Karpas-422 (cell line): ENCODE measurements at regions not wholly inside any gene's neighbourhood (a gene's known extent, or its start where the extent isn't known, plus 50 kb on each side); places are given as distances from the start of the nearest gene placed in this dataset.
"Not testable (repeated sequence)": the region's sequence is repeated elsewhere in the genome, so short reads cannot be mapped to it uniquely, and the experiment has no call there.

ENCODE experiments used
- DNase-seq: peaks from one replicate; pipeline ENCODE4 v3.0.0-alpha.2; 2015
- H2AFZ ChIP-seq: fragments of 200-600 bp; sonication (generic); 2 replicates; pipeline ENCODE4 v1.6.1; 2014; ENCODE audit warnings: antibody characterized with exemption, low read length, mixed read lengths
- H3K27ac ChIP-seq: fragments of 200-600 bp; sonication (generic); 2 replicates; pipeline ENCODE4 v1.5.1; 2014; ENCODE audit warnings: mild to moderate bottlenecking, low read length, moderate library complexity
- H3K27me3 ChIP-seq: fragments of 200-600 bp; sonication (generic); 2 replicates; pipeline ENCODE4 v1.6.1; 2014; ENCODE audit warnings: low read length, mixed read lengths
- H3K36me3 ChIP-seq: fragments of 200-600 bp; sonication (generic); 2 replicates; pipeline ENCODE4 v1.6.1; 2014; ENCODE audit warnings: low read length, mixed read lengths; ENCODE audit not compliant: insufficient read depth
- H3K4me1 ChIP-seq: fragments of 200-600 bp; sonication (generic); 2 replicates; pipeline ENCODE4 v1.6.1; 2014; ENCODE audit warnings: mild to moderate bottlenecking, low read length, mixed read lengths
- H3K4me2 ChIP-seq: fragments of 200-600 bp; sonication (generic); 2 replicates; pipeline ENCODE4 v1.6.1; 2014; ENCODE audit warnings: low read length, low read depth, mild to moderate bottlenecking; ENCODE audit not compliant: poor library complexity, severe bottlenecking
- H3K4me3 ChIP-seq: fragments of 200-600 bp; sonication (generic); 2 replicates; pipeline ENCODE4 v1.5.1; 2014; ENCODE audit warnings: mild to moderate bottlenecking, antibody characterized with exemption, low read length, mixed read lengths
- H3K79me2 ChIP-seq: fragments of 200-600 bp; sonication (generic); 2 replicates; pipeline ENCODE4 v1.6.1; 2014; ENCODE audit warnings: mild to moderate bottlenecking, low read length, mixed read lengths
- H3K9ac ChIP-seq: fragments of 200-600 bp; sonication (generic); 2 replicates; pipeline ENCODE4 v1.6.0; 2014; ENCODE audit warnings: low read length
- H3K9me2 ChIP-seq: fragments of 200-600 bp; sonication (generic), shearing (Covaris generic); replicated peaks from 2 replicates; pipeline ENCODE4 v1.6.0; 2014; ENCODE audit warnings: mild to moderate bottlenecking, low read length, moderate library complexity; ENCODE audit not compliant: insufficient read depth
- H3K9me3 ChIP-seq: fragments of 300-700, 200-600 bp; sonication (generic); 2 replicates; pipeline ENCODE4 v1.6.1; 2014; ENCODE audit warnings: low read length, mixed read lengths
- H4K20me1 ChIP-seq: fragments of 200-600 bp; sonication (generic); 2 replicates; pipeline ENCODE4 v1.6.1; 2014; ENCODE audit warnings: mild to moderate bottlenecking, antibody characterized with exemption, low read length, low read depth; ENCODE audit not compliant: insufficient read depth

DNA sequence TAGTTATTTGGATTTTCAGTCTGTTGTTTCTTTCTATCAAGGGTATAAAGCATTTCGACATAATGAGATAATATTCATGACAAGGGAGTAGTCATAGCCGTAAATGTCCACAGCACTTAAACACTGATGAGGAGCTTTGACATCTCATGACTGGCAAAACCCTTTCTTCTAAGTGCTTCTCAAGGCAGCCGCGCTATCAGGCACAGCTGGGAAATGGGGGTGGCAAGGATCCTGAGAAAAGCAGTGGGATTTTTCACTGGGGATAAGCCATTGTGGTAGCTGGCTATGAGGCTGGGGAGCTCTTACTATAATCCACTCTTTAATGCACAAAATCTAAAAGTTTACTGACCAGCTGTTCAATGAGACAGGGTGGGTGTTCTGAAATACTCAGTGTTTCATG is 493.2 kb upstream of the KLF6 start:
- Histone ChIP-seq H3K4me3 (no peak overlapping the region), H3K4me1 (no peaks in the 10 kb centered on the region), H3K27ac (no peak overlapping the region), H3K4me2 (no peak overlapping the region), H3K27me3 (no peaks in the 10 kb centered on the region), H3K36me3 (no peaks in the 10 kb centered on the region), H3K9me3 (no peaks in the 10 kb centered on the region), H3K9ac (no peak overlapping the region), H4K20me1 (no peaks in the 10 kb centered on the region), H2AFZ (no peak overlapping the region), H3K9me2 (no peaks in the 10 kb centered on the region), H3K79me2 (no peaks in the 10 kb centered on the region)
- no peak for DNase-seq

GRCh38 chr10:4276151-4276550 is 491.1 kb upstream of the KLF6 start:
- no peak for DNase-seq
- H3K9me2 ChIP-seq: no peaks in the 10 kb centered on the region
- no peaks in the 10 kb centered on the region for H3K79me2 ChIP-seq
- no peak overlapping the region for H3K27ac ChIP-seq
- no peaks in the 10 kb centered on the region for H3K4me1 ChIP-seq
- H3K36me3 ChIP-seq: no peaks in the 10 kb centered on the region
- no peak overlapping the region for H3K9ac ChIP-seq
- H4K20me1 ChIP-seq: no peaks in the 10 kb centered on the region
- no peak overlapping the region for H2AFZ ChIP-seq
- H3K9me3 ChIP-seq: no peaks in the 10 kb centered on the region
- H3K4me3 ChIP-seq: no peak overlapping the region
- H3K27me3 ChIP-seq: no peaks in the 10 kb centered on the region
- no peak overlapping the region for H3K4me2 ChIP-seq

- not testable (repeated sequence) for H3K4me3 ChIP-seq, H3K27ac ChIP-seq, H3K9me3 ChIP-seq, H3K4me1 ChIP-seq, H3K79me2 ChIP-seq, H4K20me1 ChIP-seq, H3K4me2 ChIP-seq, H3K9ac ChIP-seq, H3K27me3 ChIP-seq, H2AFZ ChIP-seq, H3K36me3 ChIP-seq, DNase-seq, H3K9me2 ChIP-seq
These were observed 489.7 kb upstream of the KLF6 start for GRCh38 chr10:4274671-4275070.

DNA sequence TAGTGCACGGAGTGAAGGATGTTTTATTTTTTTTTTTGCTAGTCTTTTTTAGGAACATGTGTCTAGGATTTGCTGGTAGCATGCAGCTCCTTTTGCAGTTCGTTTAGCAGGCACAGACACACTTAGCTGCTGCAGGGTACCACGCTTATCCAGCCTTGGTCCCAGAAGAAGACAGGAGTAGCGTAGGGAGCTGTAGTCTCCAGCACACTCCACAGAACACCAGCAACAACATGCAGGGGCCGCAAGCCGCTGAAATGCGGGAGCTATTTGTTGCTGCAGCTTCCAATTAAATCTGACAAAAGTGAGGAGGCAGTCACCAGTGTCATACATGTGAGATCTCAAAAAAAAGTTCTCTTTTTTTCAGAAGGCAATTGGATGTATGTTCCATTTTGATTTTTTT is 486.2 kb upstream of the KLF6 start:
- Histone ChIP-seq H3K9ac (no peak overlapping the region), H3K27me3 (no peaks in the 10 kb centered on the region), H3K9me3 (no peaks in the 10 kb centered on the region), H3K9me2 (no peaks in the 10 kb centered on the region), H3K36me3 (no peaks in the 10 kb centered on the region), H3K27ac (no peak overlapping the region), H3K4me1 (no peaks in the 10 kb centered on the region), H3K79me2 (no peaks in the 10 kb centered on the region), H4K20me1 (no peaks in the 10 kb centered on the region), H3K4me3 (no peak overlapping the region), H3K4me2 (no peak overlapping the region), H2AFZ (no peak overlapping the region)
- no peak for DNase-seq

DNA sequence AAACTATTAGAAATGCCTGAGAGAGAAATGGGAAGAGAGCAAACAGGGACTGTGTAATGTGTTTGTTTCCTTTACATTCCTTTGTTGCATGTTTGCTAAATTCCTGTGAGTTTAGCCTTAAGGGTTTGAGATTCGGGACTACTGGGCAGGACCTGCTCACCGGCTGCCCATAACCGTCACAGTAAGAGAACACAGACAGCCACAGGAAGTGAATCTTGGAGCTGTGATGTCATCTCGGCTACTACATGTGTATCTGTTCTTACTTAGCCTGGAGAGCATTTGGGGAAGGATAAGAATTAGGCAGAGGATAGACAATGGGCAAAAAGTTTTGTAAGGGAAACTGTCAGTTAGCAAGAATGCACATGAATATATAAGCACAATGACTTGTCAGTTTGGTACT is 485.1 kb upstream of the KLF6 start:
- H3K79me2 ChIP-seq: no peaks in the 10 kb centered on the region

GRCh38 chr10:4268490-4268889 is 483.5 kb upstream of the KLF6 start:
- H3K79me2 ChIP-seq, DNase-seq, H2AFZ ChIP-seq, H3K27ac ChIP-seq, H4K20me1 ChIP-seq, H3K4me2 ChIP-seq, H3K27me3 ChIP-seq, H3K36me3 ChIP-seq, H3K4me3 ChIP-seq, H3K9ac ChIP-seq, H3K9me3 ChIP-seq, H3K4me1 ChIP-seq, H3K9me2 ChIP-seq: not testable (repeated sequence)

More for the DNA sequence above, 485.1 kb upstream of the KLF6 start:
- DNase-seq: no peak
- H3K4me2 ChIP-seq: no peak overlapping the region
- H3K9me2 ChIP-seq: no peaks in the 10 kb centered on the region
- H3K36me3 ChIP-seq: no peaks in the 10 kb centered on the region
- no peak overlapping the region for H3K4me3 ChIP-seq
- H3K27me3 ChIP-seq: no peaks in the 10 kb centered on the region
- no peaks in the 10 kb centered on the region for H3K4me1 ChIP-seq
- H2AFZ ChIP-seq: no peak overlapping the region
- no peak overlapping the region for H3K9ac ChIP-seq
- no peaks in the 10 kb centered on the region for H3K9me3 ChIP-seq
- no peak overlapping the region for H3K27ac ChIP-seq
- H4K20me1 ChIP-seq: no peaks in the 10 kb centered on the region

DNA sequence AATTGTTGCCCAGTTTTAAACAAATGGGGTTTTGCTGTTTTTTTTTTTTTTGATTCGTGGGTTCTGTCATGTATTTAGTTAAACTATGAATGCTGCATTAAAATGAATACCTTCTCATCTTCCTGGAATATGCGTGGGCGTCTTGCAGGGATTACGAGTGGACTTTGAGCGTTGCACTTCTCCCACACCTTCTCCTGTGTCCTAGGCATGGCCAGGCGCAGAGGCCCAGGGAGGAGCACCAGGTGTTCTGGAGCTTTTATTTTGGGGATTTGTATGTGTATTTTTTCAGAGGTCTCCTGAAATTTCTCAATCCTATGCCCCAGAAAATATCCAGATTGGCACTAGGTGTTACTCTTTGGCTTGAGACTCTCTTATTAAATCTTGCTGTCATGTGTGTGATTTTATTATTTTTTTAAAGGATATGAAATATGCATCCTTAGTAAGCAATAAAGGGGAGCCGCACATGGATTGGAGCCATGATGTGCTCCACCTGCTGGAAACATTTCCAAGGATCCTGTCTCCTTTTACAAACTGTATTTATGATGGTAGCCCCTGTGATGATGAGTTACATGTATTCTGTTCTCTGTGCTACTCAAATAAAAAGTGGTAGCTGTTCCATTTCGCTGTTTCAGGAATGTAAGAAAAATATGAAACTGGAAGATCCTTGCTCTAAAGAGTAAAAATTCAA is 482.2 kb upstream of the KLF6 start:
- H3K27ac ChIP-seq: no peak overlapping the region
- H2AFZ ChIP-seq: no peak overlapping the region
- no peaks in the 10 kb centered on the region for H3K27me3 ChIP-seq
- H3K9me2 ChIP-seq: no peaks in the 10 kb centered on the region
- H3K4me1 ChIP-seq: no peaks in the 10 kb centered on the region
- no peak overlapping the region for H3K9ac ChIP-seq
- no peaks in the 10 kb centered on the region for H3K9me3 ChIP-seq
- no peak for DNase-seq
- H4K20me1 ChIP-seq: no peaks in the 10 kb centered on the region
- no peaks in the 10 kb centered on the region for H3K79me2 ChIP-seq
- H3K36me3 ChIP-seq: no peaks in the 10 kb centered on the region
- H3K4me2 ChIP-seq: no peak overlapping the region
- H3K4me3 ChIP-seq: no peak overlapping the region

DNA sequence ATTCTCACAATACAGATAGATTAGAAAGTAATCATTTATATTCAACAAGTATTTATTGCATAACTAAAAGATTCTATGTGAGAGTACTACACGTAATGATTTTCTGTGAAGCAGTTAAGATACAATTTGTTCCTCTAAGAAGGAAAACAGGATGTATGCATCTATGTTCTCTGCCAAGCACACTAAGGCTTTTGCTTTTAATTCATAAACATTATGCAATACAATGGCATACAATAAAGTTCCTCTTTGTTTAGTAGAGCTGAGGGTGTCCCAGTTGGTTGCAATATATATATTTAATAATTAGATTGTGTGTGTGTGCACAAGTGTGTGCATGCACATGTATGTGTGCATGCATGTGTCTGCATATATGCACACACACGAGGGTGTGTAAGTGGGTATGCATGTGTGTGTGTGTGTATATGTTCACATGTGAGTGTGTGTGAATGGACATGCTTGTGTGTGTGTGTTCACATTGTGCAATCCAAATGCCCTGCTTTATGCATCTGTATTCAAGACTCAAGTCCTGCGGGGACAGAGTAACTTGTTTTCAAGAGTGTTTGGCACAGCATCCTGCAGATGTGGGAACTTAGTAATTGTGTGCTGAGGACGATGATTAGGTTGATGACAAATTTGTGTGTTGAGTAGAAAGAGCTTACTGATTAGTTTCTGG is 481.5 kb upstream of the KLF6 start:
- Histone ChIP-seq H3K79me2 (no peaks in the 10 kb centered on the region), H3K27ac (no peak overlapping the region), H3K4me2 (no peak overlapping the region), H4K20me1 (no peaks in the 10 kb centered on the region), H3K27me3 (no peaks in the 10 kb centered on the region), H3K9ac (no peak overlapping the region), H3K9me3 (no peaks in the 10 kb centered on the region), H3K4me1 (peaks cover under 1% of the 10 kb centered on the region), H3K9me2 (no peaks in the 10 kb centered on the region), H3K36me3 (no peaks in the 10 kb centered on the region), H3K4me3 (no peak overlapping the region), H2AFZ (no peak overlapping the region)
- DNase-seq: no peak
